ENCODE measurements at regions not wholly inside any gene's neighbourhood (a gene's known extent, or its start where the extent isn't known, plus 50 kb on each side); places are given as distances from the start of the nearest gene placed in this dataset.

GRCh38 chr3:94904156-94904674 is 841.4 kb downstream of the NSUN3 start:
- no peak for DNase-seq

DNA sequence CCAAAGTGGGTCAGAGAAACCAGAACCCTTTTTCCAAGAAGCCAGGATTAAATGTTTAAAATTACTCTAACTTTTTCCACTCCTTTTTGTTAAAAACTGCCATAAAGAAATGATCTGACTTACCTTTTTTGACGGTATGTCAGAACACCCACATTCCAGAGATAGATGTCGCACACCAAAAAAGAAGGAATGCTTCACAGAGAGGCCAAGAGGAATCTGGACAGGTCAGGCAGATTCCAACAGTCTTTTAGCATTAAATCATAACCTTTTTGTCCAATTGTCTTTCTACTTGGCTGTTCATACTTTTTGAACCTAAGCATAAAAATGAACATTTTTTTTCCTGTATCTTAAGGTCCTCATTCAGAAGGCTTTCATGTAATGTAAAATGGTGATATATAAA is 846.9 kb downstream of the NSUN3 start:
- no peak for DNase-seq

DNA sequence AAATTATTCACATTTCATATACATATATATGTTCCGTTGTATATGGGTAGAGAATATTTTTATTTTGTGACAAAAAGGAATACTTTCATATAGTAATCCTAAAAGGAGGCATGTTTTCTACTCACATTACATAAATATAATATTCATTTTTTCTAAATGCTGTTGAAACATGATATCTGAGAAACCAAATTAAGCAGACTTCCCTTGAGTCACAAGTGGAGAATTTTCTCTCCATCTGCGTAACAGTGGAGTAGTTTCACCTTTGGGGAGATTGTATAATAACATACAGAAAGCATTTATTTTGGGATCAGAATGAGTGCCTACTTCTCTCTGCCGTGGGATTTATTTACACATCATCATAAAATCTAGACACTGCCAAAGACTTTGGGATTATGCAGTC is 849.8 kb downstream of the NSUN3 start:
- DNase-seq: no peak

DNA sequence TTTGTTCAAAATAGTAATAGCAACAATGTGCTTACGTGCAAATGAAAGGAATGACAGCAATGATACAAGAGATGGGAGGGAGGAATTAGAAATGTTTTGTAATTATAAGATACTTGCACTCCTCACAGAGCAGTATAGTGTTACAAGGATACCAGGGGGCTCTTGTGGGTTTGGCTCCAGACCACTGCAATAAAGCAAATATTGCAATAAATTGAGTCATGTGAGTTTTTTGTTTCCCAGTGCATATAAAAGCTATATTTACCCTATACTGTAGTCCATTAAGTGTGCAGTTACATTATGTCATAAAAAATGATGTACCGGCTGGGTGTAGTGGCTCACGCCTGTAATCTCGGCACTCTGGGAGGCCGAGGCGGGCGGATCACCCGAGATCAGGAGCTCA is 864.3 kb downstream of the NSUN3 start:
- no peak for DNase-seq

- DNase-seq: peak; percentile 60
Observed at GRCh38 chr3:94928921-94929320, 866.1 kb downstream of the NSUN3 start.

DNA sequence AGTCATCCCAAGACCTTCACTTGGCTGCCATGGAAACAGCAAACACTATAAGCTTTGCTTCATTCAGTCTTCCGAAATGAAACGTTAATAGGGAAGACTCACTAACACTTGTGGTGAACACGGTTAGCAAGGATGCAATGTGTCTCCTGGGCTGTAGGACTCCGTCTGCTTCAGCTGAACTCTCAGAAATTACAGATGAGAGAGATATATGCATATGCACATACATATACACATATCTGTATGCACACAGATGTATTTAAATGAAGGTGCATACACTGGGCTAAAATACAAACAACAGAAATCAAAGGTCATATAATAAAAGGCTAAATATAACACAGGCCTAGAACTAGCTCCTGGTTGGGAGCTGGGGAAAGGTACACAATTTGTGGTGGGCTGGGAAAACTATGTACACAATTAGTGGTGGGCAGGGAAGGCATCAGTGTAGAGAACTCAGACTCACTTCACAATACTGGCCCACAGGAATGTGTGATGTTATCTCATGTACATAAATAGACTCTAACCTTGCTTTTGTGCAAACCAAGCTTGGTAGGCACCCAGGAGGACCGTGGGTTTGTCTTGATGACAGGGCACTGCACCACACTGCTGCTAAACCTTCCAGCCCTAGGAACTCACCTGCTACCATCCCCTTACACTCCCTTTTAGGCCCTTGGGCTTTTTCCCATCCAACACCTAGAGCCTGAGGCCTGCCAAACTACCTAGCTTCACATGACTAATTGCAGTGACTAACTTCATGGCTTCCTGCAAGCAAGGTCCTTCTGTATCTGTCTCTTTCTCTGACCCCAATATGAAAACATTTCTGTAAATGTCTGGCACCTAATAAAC is 873.1 kb downstream of the NSUN3 start:
- DNase-seq: no peak

- no peak for DNase-seq
Observed at GRCh38 chr3:94937980-94938379, 875.1 kb downstream of the NSUN3 start.

DNA sequence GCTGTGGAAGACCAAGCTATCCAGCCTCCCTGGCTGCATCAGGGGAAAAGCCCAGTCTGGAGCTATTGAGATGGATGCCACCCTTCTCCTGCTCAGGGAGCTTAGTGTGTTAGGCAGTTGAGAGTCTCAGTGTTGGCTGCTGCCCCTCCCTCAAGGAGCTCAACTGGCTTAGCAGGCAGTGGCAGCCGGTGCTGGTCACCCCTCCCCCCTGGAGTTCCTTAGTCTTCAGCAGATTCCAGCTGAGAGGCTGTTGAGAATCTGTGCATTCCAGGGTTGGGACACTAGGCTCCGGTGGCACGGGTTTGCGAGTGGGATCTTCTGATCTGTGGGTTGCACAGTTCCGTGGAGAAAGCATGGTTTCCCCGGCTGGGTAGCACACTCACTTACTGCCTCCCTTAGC is 883.8 kb downstream of the NSUN3 start:
- DNase-seq: no peak

DNA sequence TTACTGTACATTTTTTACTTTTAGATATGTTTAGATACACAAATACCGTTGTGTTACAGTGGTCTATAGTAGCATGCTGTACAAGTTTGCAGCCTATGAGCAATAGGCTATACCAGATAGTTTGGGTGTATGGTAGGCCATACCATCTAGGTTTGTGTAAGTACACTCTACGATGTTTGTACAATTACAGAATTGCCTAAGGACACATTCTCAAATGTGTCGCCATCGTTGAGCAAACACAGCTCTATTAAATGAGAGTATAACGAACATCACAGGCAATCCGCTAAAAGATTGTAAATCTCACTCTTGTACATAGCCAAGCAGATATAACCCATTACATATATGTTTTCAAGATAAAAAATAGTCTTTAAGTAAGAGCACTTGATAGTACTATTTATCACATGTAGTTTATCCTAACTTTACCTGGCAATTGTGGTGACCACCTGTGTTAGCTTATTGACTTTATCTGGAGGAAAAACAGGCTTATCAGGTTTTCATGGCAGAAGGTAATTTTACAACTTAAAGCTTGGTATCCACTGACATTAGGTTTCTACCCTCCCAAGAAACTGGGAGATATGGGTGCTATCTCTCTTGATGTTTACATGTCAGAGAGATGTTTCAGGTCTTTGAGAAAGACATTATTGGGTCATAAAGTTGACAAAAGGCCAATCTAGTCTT is 898.7 kb downstream of the NSUN3 start:
- no peak for DNase-seq

DNA sequence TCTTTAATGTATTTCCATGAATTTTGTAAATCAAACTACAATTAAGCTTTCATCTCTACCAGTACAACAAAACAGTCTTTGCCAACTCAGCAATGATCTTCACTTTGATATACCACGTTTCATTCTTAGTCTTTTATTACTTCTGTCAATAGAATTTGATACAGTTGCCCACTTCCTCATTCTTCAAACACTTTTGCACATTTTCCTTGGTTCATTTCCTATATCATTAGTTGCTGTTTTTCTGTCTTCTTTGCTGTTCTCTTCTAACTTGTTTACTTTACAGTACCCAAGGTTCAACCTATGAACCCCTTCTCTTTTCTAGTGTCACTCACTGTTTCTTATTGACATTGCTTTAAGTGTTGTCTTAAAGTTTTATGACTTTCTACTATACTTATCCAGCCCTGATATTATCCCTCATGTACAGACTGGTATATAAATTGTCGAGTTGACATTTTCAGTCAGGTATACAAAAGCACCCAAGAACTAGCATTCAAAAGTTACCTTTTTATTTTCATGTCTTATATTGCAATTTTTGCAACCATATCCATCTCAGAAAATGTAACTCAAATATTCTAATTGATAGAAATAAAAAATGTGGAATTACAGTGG is 903.1 kb downstream of the NSUN3 start:
- DNase-seq: no peak

DNA sequence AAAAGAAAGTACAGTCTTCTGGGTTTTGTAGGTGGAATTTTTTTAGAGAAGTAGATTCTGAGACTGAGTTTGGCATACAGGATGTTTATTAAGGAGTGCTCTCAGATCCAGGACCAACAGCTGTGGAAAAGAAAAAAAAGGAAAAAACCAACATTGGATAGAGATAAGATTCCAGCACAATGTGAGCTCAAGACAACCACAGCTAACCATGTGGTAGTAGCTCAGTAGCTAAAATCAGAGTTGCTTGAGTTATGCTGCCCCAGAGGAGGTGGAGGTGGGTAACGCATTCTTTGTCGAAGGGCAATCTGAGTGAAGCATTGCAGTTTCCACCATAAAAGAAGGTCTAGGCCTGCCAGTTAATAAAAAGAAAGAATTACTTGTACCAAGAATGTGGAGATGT is 904.3 kb downstream of the NSUN3 start:
- DNase-seq: no peak

GRCh38 chr3:94968519-94968918 is 905.7 kb downstream of the NSUN3 start:
- no peak for DNase-seq

DNA sequence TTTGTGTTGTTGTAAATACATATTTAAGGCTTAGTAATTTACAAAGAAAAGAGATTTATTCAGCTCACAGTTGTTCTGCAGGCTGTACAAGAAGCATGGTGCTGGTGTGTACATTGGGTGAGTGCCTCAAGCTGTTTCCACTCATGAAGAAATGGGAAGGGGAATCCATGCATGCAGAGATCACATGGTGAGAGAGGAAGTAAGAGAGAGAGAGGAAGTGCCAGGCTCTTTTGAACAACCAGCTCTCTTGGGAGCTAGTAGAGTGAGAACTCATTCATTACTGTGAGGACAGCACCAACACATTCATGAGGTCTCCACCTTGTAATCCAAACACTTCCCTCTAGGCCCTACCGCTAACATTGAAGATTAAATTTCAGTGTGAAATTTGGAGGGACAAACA is 909.2 kb downstream of the NSUN3 start:
- no peak for DNase-seq

DNA sequence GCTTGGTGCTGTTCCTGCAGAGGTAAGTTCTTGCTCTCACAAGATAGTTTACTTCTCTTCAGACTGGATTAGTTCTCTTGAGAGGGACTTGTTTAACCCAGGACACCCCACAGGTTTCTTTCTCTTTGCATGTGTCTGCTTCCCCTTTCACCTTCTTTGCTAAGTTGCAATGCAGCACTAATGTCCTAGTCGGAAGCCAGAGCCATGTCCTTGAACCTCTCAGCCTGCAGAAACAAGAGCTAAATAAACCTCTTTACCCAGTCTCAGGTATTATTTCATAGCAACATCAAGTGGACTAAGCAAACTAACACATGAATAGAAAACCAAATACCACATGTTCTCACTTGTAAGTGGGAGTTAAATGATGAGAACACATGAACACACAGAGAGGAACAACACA is 915.2 kb downstream of the NSUN3 start:
- DNase-seq: no peak

GRCh38 chr3:94985778-94986177 is 922.9 kb downstream of the NSUN3 start:
- DNase-seq: no peak

- no peak for DNase-seq
Observed at GRCh38 chr3:94990952-94991705, 928.3 kb downstream of the NSUN3 start.

GRCh38 chr3:94996743-94997142 is 933.9 kb downstream of the NSUN3 start:
- DNase-seq: no peak

- no peak for DNase-seq
Observed at GRCh38 chr3:95002438-95003046, 939.7 kb downstream of the NSUN3 start.

GRCh38 chr3:95028688-95029087 is 965.8 kb downstream of the NSUN3 start:
- no peak for DNase-seq

GRCh38 chr3:95029644-95030043 is 966.8 kb downstream of the NSUN3 start:
- no peak for DNase-seq

- no peak for DNase-seq
Observed at GRCh38 chr3:95036526-95037021, 973.7 kb downstream of the NSUN3 start.

GRCh38 chr3:95037097-95037496 is 974.2 kb downstream of the NSUN3 start:
- DNase-seq: no peak

DNA sequence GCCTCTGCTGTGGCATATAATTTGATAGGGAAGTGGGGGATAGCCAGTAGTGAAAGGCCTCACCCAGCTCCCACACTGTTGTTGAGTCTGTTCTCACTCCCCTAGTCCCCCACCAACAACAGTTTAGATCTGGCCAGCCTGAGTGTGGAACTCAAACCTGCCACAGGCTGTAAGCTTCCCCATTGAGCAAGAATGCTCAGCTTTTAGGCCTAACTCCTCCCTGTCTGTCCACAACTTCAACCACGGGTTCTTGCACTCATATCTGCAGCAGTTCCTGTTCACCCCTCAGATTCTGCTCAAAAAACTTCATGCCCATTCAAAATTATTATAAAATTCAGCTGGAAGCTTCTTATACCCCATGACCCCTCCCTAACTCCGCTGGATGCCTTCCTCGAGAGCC is 975.1 kb downstream of the NSUN3 start:
- no peak for DNase-seq

Data from SIG-M5 (cell line).